HEK293 (cell line): ENCODE measurements at regions not wholly inside any gene's neighbourhood (a gene's known extent, or its start where the extent isn't known, plus 50 kb on each side); places are given as distances from the start of the nearest gene placed in this dataset.

Experiments
- CTCF ChIA-PET: fragments of 350-600 bp; formaldehyde crosslinking; extraction: SDS; loops from one replicate; lab custom pipeline; 2021; ENCODE audit warnings: antibody characterized with exemption; lab: Yijun Ruan, JAX
- POLR2A ChIA-PET: fragments of 300-600 bp; formaldehyde crosslinking; extraction: SDS; loops from one replicate; lab custom pipeline; 2020; ENCODE audit warnings: antibody characterized with exemption, inconsistent platforms; lab: Yijun Ruan, JAX
- H3K27ac ChIP-seq: fragments of 200-500 bp; sonication (Bioruptor generic); 2 replicates; pipeline ENCODE4 v1.5.1; 2014; ENCODE audit warnings: low read depth, low read length, control low read depth, inconsistent platforms; ENCODE audit errors: extremely low read depth
- H3K36me3 ChIP-seq, 2 experiments: fragments of 200-500 bp in 1 of 2; sonication (Bioruptor generic) in 1 of 2; 1 replicate in 1 of 2; 2 replicates in 1 of 2; pipeline ENCODE4 v1.5.1; 2014 to 2017; ENCODE audit warnings: inconsistent platforms in 2 of 2, low read length in 2 of 2; ENCODE audit not compliant: control insufficient read depth in 2 of 2, insufficient read depth in 1 of 2
- H3K4me1 ChIP-seq: fragments of 200-500 bp; sonication (Bioruptor generic); 2 replicates; pipeline ENCODE4 v1.5.1; 2014; ENCODE audit warnings: mild to moderate bottlenecking, low read length, inconsistent platforms; ENCODE audit not compliant: control insufficient read depth, insufficient read depth
- H3K4me3 ChIP-seq: 2 replicates; pipeline ENCODE4 v1.5.1; 2011; ENCODE audit warnings: low read depth, mild to moderate bottlenecking, control low read depth, low read length, moderate library complexity
- H3K9me3 ChIP-seq: fragments of 200-500 bp; sonication (Bioruptor generic); 2 replicates; pipeline ENCODE4 v1.5.1; 2014; ENCODE audit warnings: low read depth, low read length, inconsistent platforms; ENCODE audit not compliant: control insufficient read depth, insufficient read depth
- FEZF1 ChIP-seq: fragments of 450-650 bp; formaldehyde crosslinking; IDR thresholded peaks from 2 replicates; pipeline ENCODE4 v1.5.1; 2016; ENCODE audit warnings: missing biosample characterization, missing genetic modification characterization
- GLI2 ChIP-seq: fragments of 450-650 bp; formaldehyde crosslinking; IDR thresholded peaks from 2 replicates; pipeline ENCODE4; 2017; ENCODE audit warnings: missing biosample characterization, missing genetic modification characterization, low read depth, borderline replicate concordance
- HOXD13 ChIP-seq: sonication (generic); formaldehyde crosslinking; IDR thresholded peaks from 2 replicates; pipeline ENCODE4 v1.8.0; 2022; ENCODE audit warnings: missing genetic modification reagents, borderline replicate concordance
- IKZF3 ChIP-seq: fragments of 450-650 bp; IDR thresholded peaks from 2 replicates; pipeline ENCODE4 v1.5.0; 2018; ENCODE audit warnings: missing biosample characterization, mild to moderate bottlenecking, missing genetic modification characterization, moderate library complexity
- MYNN ChIP-seq: fragments of 450-650 bp; formaldehyde crosslinking; IDR thresholded peaks from 2 replicates; pipeline ENCODE4 v1.5.1; 2016; ENCODE audit warnings: missing biosample characterization, missing genetic modification characterization, borderline replicate concordance
- YY1 ChIP-seq: fragments of 450-650 bp; formaldehyde crosslinking; IDR thresholded peaks from 2 replicates; pipeline ENCODE4 v1.5.1; 2018; ENCODE audit warnings: missing biosample characterization, missing genetic modification characterization
- ZIC2 ChIP-seq: fragments of 450-650 bp; formaldehyde crosslinking; IDR thresholded peaks from 2 replicates; pipeline ENCODE4 v1.5.1; 2016; ENCODE audit warnings: missing biosample characterization, missing genetic modification characterization
- ZNF114 ChIP-seq: fragments of 450-650 bp; formaldehyde crosslinking; IDR thresholded peaks from 2 replicates; pipeline ENCODE4 v1.5.0; 2017; ENCODE audit warnings: missing biosample characterization, missing genetic modification characterization
- ZNF121 ChIP-seq: fragments of 450-650 bp; formaldehyde crosslinking; IDR thresholded peaks from 2 replicates; pipeline ENCODE4 v1.5.1; 2016; ENCODE audit warnings: missing biosample characterization, missing genetic modification characterization
- ZNF138 ChIP-seq: fragments of 450-650 bp; formaldehyde crosslinking; IDR thresholded peaks from 2 replicates; pipeline ENCODE4 v1.5.1; 2016; ENCODE audit warnings: missing biosample characterization, missing genetic modification characterization, borderline replicate concordance
- ZNF2 ChIP-seq: fragments of 450-650 bp; formaldehyde crosslinking; IDR thresholded peaks from 2 replicates; pipeline ENCODE4 v1.5.1; 2016; ENCODE audit warnings: missing biosample characterization, missing genetic modification characterization
- ZNF510 ChIP-seq: fragments of 450-650 bp; formaldehyde crosslinking; IDR thresholded peaks from 2 replicates; pipeline ENCODE4 v1.5.1; 2018; ENCODE audit warnings: mild to moderate bottlenecking, missing genetic modification characterization, missing biosample characterization; ENCODE audit not compliant: insufficient replicate concordance
- ZNF585B ChIP-seq: fragments of 450-650 bp; formaldehyde crosslinking; IDR thresholded peaks from 2 replicates; pipeline ENCODE4 v1.5.1; 2016; ENCODE audit warnings: missing biosample characterization, missing genetic modification characterization
- ZNF621 ChIP-seq: fragments of 450-650 bp; formaldehyde crosslinking; IDR thresholded peaks from 2 replicates; pipeline ENCODE4 v1.5.1; 2017; ENCODE audit warnings: missing biosample characterization, missing genetic modification characterization
- ZNF776 ChIP-seq: fragments of 450-650 bp; formaldehyde crosslinking; IDR thresholded peaks from 2 replicates; pipeline ENCODE4 v1.5.0; 2017; ENCODE audit warnings: missing biosample characterization, missing genetic modification characterization, borderline replicate concordance
- ZNF777 ChIP-seq: fragments of 450-650 bp; formaldehyde crosslinking; IDR thresholded peaks from 2 replicates; pipeline ENCODE4 v1.5.1; 2017; ENCODE audit warnings: missing biosample characterization, missing genetic modification characterization, borderline replicate concordance
- ZNF785 ChIP-seq: fragments of 450-650 bp; formaldehyde crosslinking; IDR thresholded peaks from 2 replicates; pipeline ENCODE4 v1.5.1; 2016; ENCODE audit warnings: missing biosample characterization, missing genetic modification characterization
- ZSCAN16 ChIP-seq: fragments of 450-650 bp; formaldehyde crosslinking; IDR thresholded peaks from 2 replicates; pipeline ENCODE4 v1.5.1; 2016; ENCODE audit warnings: missing biosample characterization, missing genetic modification characterization
- TF ChIP-seq, protein P1 (sequence below): fragments of 450-650 bp; formaldehyde crosslinking; IDR thresholded peaks from 2 replicates; pipeline ENCODE4 v1.5.1; 2017; ENCODE audit warnings: missing biosample characterization, missing genetic modification characterization
- TF ChIP-seq, protein P2 (sequence below): fragments of 450-650 bp; formaldehyde crosslinking; IDR thresholded peaks from 2 replicates; pipeline ENCODE4 v1.5.1; 2017; ENCODE audit warnings: missing biosample characterization, missing genetic modification characterization
- TF ChIP-seq, protein P3 (sequence below): fragments of 450-650 bp; formaldehyde crosslinking; IDR thresholded peaks from 2 replicates; pipeline ENCODE4 v1.5.1; 2016; ENCODE audit warnings: missing biosample characterization, missing genetic modification characterization
- TF ChIP-seq, protein P4 (sequence below): fragments of 450-650 bp; formaldehyde crosslinking; IDR thresholded peaks from 2 replicates; pipeline ENCODE4 v1.5.1; 2016; ENCODE audit warnings: missing biosample characterization, missing genetic modification characterization, low read depth

DNA sequence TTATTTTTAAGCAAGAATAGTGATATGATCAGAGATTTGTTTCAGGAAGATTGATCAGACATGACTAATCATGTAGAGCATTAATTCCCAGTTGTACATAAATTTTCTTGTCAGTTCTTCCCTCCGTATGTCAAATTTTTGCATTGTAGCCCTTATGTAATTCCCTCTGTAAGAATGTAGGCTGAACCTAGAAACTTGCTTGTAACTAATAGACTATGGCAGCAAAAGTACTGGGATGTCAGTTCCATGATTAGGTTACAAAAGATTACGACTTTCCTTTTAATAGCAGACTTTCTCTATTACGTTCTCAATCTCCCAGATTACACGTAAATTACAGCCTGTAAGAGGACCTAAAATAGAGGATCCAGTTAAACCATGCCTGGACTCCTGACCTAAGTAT is 79.4 kb upstream of the EPHA7 start:
- POLR2A ChIA-PET: no interaction called here
- CTCF ChIA-PET: no interaction called here
- H3K9me3 ChIP-seq: no peaks in the 10 kb centered on the region

DNA sequence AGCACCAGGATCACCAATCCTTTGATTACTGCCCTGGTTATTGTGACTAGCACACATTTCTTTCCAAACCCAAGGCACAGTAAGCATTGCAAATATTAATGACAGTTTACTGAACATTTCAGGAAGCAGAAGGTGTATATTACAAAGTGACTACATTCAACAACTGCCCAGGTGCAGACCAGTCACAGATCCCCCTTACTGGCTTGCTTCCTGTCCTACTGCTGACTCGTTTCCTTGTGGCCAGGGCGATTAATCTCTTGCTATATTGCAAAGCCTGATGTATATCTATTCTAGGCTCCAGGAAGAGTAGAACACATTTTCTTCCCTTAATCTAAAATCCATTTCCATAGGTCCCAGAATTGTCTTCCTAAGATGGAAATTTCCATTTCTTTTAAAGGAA is 77.2 kb upstream of the EPHA7 start:
- Histone ChIP-seq H3K27ac (no peak overlapping the region), H3K9me3 (no peaks in the 10 kb centered on the region), H3K36me3 (no peaks in the 10 kb centered on the region), H3K4me3 (no peak overlapping the region), H3K4me1 (no peaks in the 10 kb centered on the region)
- TF ChIP-seq, protein P1, sequence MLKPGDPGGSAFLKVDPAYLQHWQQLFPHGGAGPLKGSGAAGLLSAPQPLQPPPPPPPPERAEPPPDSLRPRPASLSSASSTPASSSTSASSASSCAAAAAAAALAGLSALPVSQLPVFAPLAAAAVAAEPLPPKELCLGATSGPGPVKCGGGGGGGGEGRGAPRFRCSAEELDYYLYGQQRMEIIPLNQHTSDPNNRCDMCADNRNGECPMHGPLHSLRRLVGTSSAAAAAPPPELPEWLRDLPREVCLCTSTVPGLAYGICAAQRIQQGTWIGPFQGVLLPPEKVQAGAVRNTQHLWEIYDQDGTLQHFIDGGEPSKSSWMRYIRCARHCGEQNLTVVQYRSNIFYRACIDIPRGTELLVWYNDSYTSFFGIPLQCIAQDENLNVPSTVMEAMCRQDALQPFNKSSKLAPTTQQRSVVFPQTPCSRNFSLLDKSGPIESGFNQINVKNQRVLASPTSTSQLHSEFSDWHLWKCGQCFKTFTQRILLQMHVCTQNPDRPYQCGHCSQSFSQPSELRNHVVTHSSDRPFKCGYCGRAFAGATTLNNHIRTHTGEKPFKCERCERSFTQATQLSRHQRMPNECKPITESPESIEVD (tag by site-specific recombination): no peak
- ChIA-PET CTCF (no interaction called here), POLR2A (no interaction called here)

More for the DNA sequence above, 79.4 kb upstream of the EPHA7 start:
- Histone ChIP-seq H3K27ac (no peak overlapping the region), H3K36me3 (no peaks in the 10 kb centered on the region), H3K4me1 (no peaks in the 10 kb centered on the region), H3K4me3 (no peak overlapping the region)
- no peak for TF ChIP-seq MYNN (tag by site-specific recombination)
- no peak for TF ChIP-seq ZSCAN16
- TF ChIP-seq GLI2 (tag by site-specific recombination): no peak
- TF ChIP-seq ZNF777 (tag by site-specific recombination): no peak
- TF ChIP-seq ZNF114 (tag by site-specific recombination): no peak

DNA sequence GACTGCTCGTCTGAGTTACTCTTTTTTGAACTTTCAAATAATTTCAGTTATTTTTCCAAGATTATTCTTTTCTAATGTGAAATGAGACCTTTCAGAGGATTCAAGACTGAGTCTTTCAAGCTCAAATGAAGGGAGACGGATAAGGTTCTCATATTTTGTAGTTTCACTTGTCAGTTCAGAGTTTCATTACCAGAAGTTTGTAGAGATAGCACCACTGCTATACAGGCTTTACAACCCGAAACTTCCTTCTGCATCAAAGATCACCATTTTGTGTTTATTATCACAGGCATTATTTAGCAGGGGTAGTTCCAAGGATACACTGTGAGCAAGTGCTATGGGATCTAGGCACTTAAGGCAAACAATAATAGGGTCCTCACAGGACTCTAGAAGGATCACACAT is 74.7 kb upstream of the EPHA7 start:
- ChIA-PET CTCF (interaction anchor here (0.6 kb wide), 1 partner anchor 1683 kb away, joined by 3 read pairs; no protein-coding TSS in a partner anchor), POLR2A (no interaction called here)
- no peaks in the 10 kb centered on the region for H3K36me3 ChIP-seq
- no peak overlapping the region for H3K4me3 ChIP-seq
- no peaks in the 10 kb centered on the region for H3K4me1 ChIP-seq
- H3K27ac ChIP-seq: no peak overlapping the region
- H3K9me3 ChIP-seq: no peaks in the 10 kb centered on the region
- no peak for TF ChIP-seq IKZF3
- TF ChIP-seq, protein P2, sequence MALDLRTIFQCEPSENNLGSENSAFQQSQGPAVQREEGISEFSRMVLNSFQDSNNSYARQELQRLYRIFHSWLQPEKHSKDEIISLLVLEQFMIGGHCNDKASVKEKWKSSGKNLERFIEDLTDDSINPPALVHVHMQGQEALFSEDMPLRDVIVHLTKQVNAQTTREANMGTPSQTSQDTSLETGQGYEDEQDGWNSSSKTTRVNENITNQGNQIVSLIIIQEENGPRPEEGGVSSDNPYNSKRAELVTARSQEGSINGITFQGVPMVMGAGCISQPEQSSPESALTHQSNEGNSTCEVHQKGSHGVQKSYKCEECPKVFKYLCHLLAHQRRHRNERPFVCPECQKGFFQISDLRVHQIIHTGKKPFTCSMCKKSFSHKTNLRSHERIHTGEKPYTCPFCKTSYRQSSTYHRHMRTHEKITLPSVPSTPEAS (tag by site-specific recombination): no peak
- TF ChIP-seq ZNF138 (tag by site-specific recombination): no peak
- TF ChIP-seq ZNF785: no peak

DNA sequence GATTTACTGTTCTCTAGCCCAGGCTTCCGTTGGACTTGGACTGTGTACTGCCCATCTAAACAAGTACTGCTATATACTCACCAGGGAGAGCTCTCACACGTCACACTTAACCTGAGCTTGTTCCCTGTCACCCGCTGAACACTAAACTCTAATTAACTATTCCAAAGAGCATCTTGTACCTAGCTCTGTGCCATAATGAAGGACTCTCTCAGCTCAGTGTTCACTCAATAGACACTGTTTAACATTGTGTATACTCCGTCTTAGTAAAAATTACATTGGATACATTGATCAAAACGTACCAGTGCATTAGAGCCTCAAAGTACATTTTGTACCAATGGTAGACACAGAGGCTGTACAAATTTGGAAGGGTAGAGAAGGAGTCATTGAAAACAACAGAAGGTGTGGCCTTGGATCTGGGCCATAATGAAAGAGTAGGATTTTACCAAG is 55.4 kb upstream of the EPHA7 start:
- no peaks in the 10 kb centered on the region for H3K36me3 ChIP-seq
- no peak overlapping the region for H3K4me3 ChIP-seq
- CTCF ChIA-PET: interaction anchor here (0.9 kb wide), 2 partner anchors 11 to 50 kb away, joined by 3 read pairs; no protein-coding TSS in a partner anchor
- POLR2A ChIA-PET: no interaction called here
- no peak overlapping the region for H3K27ac ChIP-seq
- H3K4me1 ChIP-seq: no peaks in the 10 kb centered on the region
- H3K9me3 ChIP-seq: no peaks in the 10 kb centered on the region
- no peak for TF ChIP-seq ZNF776 (tag by site-specific recombination)
- no peak for TF ChIP-seq ZNF510
- no peak for TF ChIP-seq ZNF121 (tag by site-specific recombination)
- TF ChIP-seq ZIC2 (tag by site-specific recombination): no peak
- TF ChIP-seq, protein P3, sequence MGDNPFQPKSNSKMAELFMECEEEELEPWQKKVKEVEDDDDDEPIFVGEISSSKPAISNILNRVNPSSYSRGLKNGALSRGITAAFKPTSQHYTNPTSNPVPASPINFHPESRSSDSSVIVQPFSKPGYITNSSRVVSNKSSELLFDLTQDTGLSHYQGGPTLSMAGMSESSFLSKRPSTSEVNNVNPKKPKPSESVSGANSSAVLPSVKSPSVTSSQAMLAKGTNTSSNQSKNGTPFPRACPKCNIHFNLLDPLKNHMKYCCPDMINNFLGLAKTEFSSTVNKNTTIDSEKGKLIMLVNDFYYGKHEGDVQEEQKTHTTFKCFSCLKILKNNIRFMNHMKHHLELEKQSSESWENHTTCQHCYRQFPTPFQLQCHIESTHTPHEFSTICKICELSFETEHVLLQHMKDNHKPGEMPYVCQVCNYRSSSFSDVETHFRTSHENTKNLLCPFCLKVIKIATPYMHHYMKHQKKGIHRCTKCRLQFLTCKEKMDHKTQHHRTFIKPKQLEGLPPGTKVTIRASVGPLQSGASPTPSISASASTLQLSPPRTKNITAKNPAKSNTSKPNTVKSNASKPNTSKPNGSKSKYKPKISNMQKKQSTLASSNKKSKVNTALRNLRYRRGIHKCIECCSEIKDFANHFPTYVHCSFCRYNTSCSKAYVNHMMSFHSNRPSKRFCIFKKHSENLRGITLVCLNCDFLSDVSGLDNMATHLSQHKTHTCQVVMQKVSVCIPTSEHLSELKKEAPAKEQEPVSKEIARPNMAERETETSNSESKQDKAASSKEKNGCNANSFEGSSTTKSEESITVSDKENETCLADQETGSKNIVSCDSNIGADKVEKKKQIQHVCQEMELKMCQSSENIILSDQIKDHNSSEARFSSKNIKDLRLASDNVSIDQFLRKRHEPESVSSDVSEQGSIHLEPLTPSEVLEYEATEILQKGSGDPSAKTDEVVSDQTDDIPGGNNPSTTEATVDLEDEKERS (tag by site-specific recombination): no peak
- TF ChIP-seq ZSCAN16: no peak
- TF ChIP-seq ZNF785: no peak
- no peak for TF ChIP-seq IKZF3
- no peak for TF ChIP-seq ZNF621 (tag by site-specific recombination)
- TF ChIP-seq, protein P4, sequence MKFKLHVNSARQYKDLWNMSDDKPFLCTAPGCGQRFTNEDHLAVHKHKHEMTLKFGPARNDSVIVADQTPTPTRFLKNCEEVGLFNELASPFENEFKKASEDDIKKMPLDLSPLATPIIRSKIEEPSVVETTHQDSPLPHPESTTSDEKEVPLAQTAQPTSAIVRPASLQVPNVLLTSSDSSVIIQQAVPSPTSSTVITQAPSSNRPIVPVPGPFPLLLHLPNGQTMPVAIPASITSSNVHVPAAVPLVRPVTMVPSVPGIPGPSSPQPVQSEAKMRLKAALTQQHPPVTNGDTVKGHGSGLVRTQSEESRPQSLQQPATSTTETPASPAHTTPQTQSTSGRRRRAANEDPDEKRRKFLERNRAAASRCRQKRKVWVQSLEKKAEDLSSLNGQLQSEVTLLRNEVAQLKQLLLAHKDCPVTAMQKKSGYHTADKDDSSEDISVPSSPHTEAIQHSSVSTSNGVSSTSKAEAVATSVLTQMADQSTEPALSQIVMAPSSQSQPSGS: no peak
- no peak for TF ChIP-seq FEZF1 (tag by site-specific recombination)
- no peak for TF ChIP-seq HOXD13 (CRISPR knock-in tag)
- no peak for TF ChIP-seq YY1 (tag by site-specific recombination)
- TF ChIP-seq ZNF585B (tag by site-specific recombination): no peak
- no peak for TF ChIP-seq ZNF2
